GM12878 (cell line): ENCODE measurements at regions not wholly inside any gene's neighbourhood (a gene's known extent, or its start where the extent isn't known, plus 50 kb on each side); places are given as distances from the start of the nearest gene placed in this dataset.
A peak's percentile ranks its signal among the peaks of the same experiment; 100 is the strongest.

Experiments
- ATAC-seq: fragments of 200-7000 bp; cut with Tn5 transposase; 3 replicates; pipeline ENCODE4 v1.9.1; 2020; ENCODE audit warnings: mild to moderate bottlenecking, moderate library complexity
- BruUV-seq: library from RNA; stranded (reverse); fragments of 400-500 nt; replicated peaks from 2 replicates; lab custom pipeline; 2021; lab: Mats Ljungman, UMichigan
- CTCF ChIA-PET: fragments of 300-600 bp; sonication (Branson Sonifier 250); formaldehyde crosslinking; extraction: SDS; loops from one replicate; lab custom pipeline; 2021; ENCODE audit warnings: inconsistent platforms; lab: Yijun Ruan, JAX
- POLR2A ChIA-PET: fragments of 350-600 bp; formaldehyde crosslinking; extraction: SDS; loops from one replicate; lab custom pipeline; 2021; ENCODE audit warnings: inconsistent platforms; lab: Charles Lee
- RAD21 ChIA-PET: fragments of 300-600 bp; sonication (Branson Sonifier 250); formaldehyde crosslinking; loops from one replicate; lab custom pipeline; 2023; ENCODE audit warnings: antibody characterized with exemption; ENCODE audit not compliant: unreplicated experiment; lab: Charles Lee
- SMC1A ChIA-PET: fragments of 300-600 bp; sonication (Branson Sonifier 250); formaldehyde crosslinking; loops from one replicate; lab custom pipeline; 2023; ENCODE audit not compliant: unreplicated experiment, uncharacterized antibody; lab: Charles Lee
- DNase-seq: peaks from one replicate; pipeline ENCODE4 v3.0.0-alpha.2; 2011; ENCODE audit warnings: low read depth, low spot score
- FAIRE-seq: peaks from 3 replicates; lab custom pipeline; 2011; peaks lifted over from hg19 to GRCh38; lab: Jason Lieb, UNC
- H2AFZ ChIP-seq: 2 replicates; pipeline ENCODE4 v1.6.0; 2011; ENCODE audit warnings: low read depth, low read length, control low read depth; ENCODE audit not compliant: control insufficient read depth
- H3K27ac ChIP-seq: 2 replicates; pipeline ENCODE4 v1.5.1; 2011; ENCODE audit warnings: control low read depth; ENCODE audit not compliant: control insufficient read depth, insufficient read depth
- H3K27me3 ChIP-seq, 2 experiments: replicated peaks in 1 of 2; 2 replicates each; pipeline versions ENCODE4 v1.6.0 to v1.6.1; 2011; ENCODE audit warnings: low read length in 1 of 2; ENCODE audit not compliant: control insufficient read depth in 2 of 2, insufficient read depth in 2 of 2
- H3K36me3 ChIP-seq, 2 experiments: 2 replicates each; pipeline ENCODE4 v1.5.1; 2011; ENCODE audit warnings: low read length in 1 of 2; ENCODE audit not compliant: control insufficient read depth in 2 of 2, insufficient read depth in 2 of 2
- H3K4me1 ChIP-seq: 2 replicates; pipeline ENCODE4 v1.6.1; 2011; ENCODE audit warnings: mild to moderate bottlenecking, low read length, moderate library complexity, mixed read lengths; ENCODE audit not compliant: control insufficient read depth, insufficient read depth
- H3K4me2 ChIP-seq: 2 replicates; pipeline ENCODE4 v1.6.0; 2011; ENCODE audit warnings: control low read depth; ENCODE audit not compliant: control insufficient read depth, insufficient read depth
- H3K4me3 ChIP-seq: fragments of 200-600 bp; sonication (generic); 2 replicates; pipeline ENCODE4 v1.5.1; 2016
- H3K79me2 ChIP-seq: 2 replicates; pipeline ENCODE4 v1.6.0; 2011; ENCODE audit warnings: low read length; ENCODE audit not compliant: control insufficient read depth, insufficient read depth
- H3K9ac ChIP-seq: 2 replicates; pipeline ENCODE4 v1.8.0; 2011; ENCODE audit warnings: low read length, control low read depth, mixed read lengths; ENCODE audit not compliant: control insufficient read depth, insufficient read depth
- H3K9me3 ChIP-seq: replicated peaks from 3 replicates; pipeline ENCODE4 v1.5.1; 2011; ENCODE audit warnings: mild to moderate bottlenecking, low read length; ENCODE audit not compliant: control insufficient read depth, insufficient read depth
- H4K20me1 ChIP-seq: 2 replicates; pipeline ENCODE4 v1.6.0; 2011; ENCODE audit not compliant: control insufficient read depth, insufficient read depth
- CREM ChIP-seq: IDR thresholded peaks from 2 replicates; pipeline ENCODE4 v1.6.1; 2014; ENCODE audit warnings: antibody characterized with exemption, low read depth
- CTCF ChIP-seq, 3 experiments: IDR thresholded peaks in 2 of 3; conservative IDR thresholded peaks in 1 of 3; 2 replicates each; pipeline ENCODE4 v1.5.1; 2011; ENCODE audit warnings: low read depth in 3 of 3, low read length in 3 of 3, mild to moderate bottlenecking in 3 of 3, control low read depth in 2 of 3, moderate library complexity in 2 of 3, inconsistent platforms in 1 of 3, mixed read lengths in 1 of 3; ENCODE audit not compliant: control insufficient read depth in 2 of 3, insufficient read depth in 1 of 3; ENCODE audit errors: extremely low read depth in 1 of 3
- EP300 ChIP-seq, 2 experiments: fragments of 150-350 bp in 1 of 2; IDR thresholded peaks; 2 replicates each; pipeline ENCODE4 v1.6.1; 2011 to 2012; ENCODE audit warnings: low read depth in 2 of 2, low read length in 2 of 2, borderline replicate concordance in 1 of 2, improper control_type of control experiment in 1 of 2, inconsistent platforms in 1 of 2; ENCODE audit not compliant: control insufficient read depth in 1 of 2
- MLLT1 ChIP-seq: fragments of 450-650 bp; IDR thresholded peaks from 2 replicates; pipeline ENCODE4 v1.6.1; 2016; ENCODE audit warnings: mild to moderate bottlenecking
- PML ChIP-seq: IDR thresholded peaks from 2 replicates; pipeline ENCODE4 v1.6.1; 2012; ENCODE audit warnings: low read length, inconsistent platforms
- POU2F2 ChIP-seq: IDR thresholded peaks from 3 replicates; pipeline ENCODE4 v1.6.1; 2011; ENCODE audit warnings: low read depth, mild to moderate bottlenecking, low read length, borderline replicate concordance
- RAD21 ChIP-seq: IDR thresholded peaks from 2 replicates; pipeline ENCODE4 v1.6.1; 2011; ENCODE audit warnings: mild to moderate bottlenecking, low read depth, low read length, moderate library complexity; ENCODE audit not compliant: insufficient read depth
- SMC3 ChIP-seq: IDR thresholded peaks from 2 replicates; pipeline ENCODE4 v1.6.1; 2011; ENCODE audit warnings: low read length, improper control_type of control experiment, borderline replicate concordance
- SREBF2 ChIP-seq: IDR thresholded peaks from 2 replicates; pipeline ENCODE4 v1.6.1; 2012; ENCODE audit warnings: mild to moderate bottlenecking, low read length
- WGBS: methylation state at CpG from one replicate; pipeline ENCODE4 v1.1.6; 2016; ENCODE audit warnings: low lambda C conversion rate; ENCODE audit not compliant: insufficient replicate concordance, insufficient coverage; ENCODE audit errors: missing lambda C conversion rate; 5-methylcytosine and 5-hydroxymethylcytosine counted together
- in situ Hi-C: fragments of 300-500 bp; cut with MboI; formaldehyde crosslinking; loops from 9 replicates; pipeline ENCODE4 v1.14.3; 2018; ENCODE audit warnings: mixed read lengths
- intact Hi-C: fragments of 100-400 bp; cut with micrococcal nuclease; formaldehyde crosslinking; loops from one replicate; pipeline ENCODE4 v1.14.2; 2022; ENCODE audit not compliant: unreplicated experiment

GRCh38 chr12:78470354-78471195, 394.0 kb upstream of the SYT1 start:
- no TSS peak for BruUV-seq
- H3K9ac ChIP-seq: no peak overlapping the region
- H2AFZ ChIP-seq: no peak overlapping the region
- H3K9me3 ChIP-seq: no peaks in the 10 kb centered on the region
- TF ChIP-seq CTCF (IDR thresholded peaks at IDR 0.05 in 2 of 3, conservative IDR thresholded peaks at IDR 0.05 in 1 of 3; ENCODE audit: control insufficient read depth in 2 of 3, extremely low read depth in 1 of 3, insufficient read depth in 1 of 3, low read depth in 3 of 3, low read length in 3 of 3) (peak; percentile 38 to 52 (median 41); a peak in 4 of 6 replicates), POU2F2 (no peak), EP300 (IDR thresholded peaks at IDR 0.05; ENCODE audit: borderline replicate concordance in 1 of 2, control insufficient read depth in 1 of 2, low read depth in 2 of 2, low read length in 2 of 2) (no peak), SMC3 (peak; percentile 31; the same call in 1 of the 2 replicates), SREBF2 (no peak), CREM (no peak), PML (no peak), RAD21 (peak; percentile 36; the same call in 1 of the 2 replicates), MLLT1 (no peak)
- H3K27ac ChIP-seq: no peak overlapping the region
- FAIRE-seq (peak; percentile 13), ATAC-seq (peak; percentile 73), DNase-seq (no peak)
- no peaks in the 10 kb centered on the region for H4K20me1 ChIP-seq
- 57% methylated on average over 3 of the region's 3 CpGs for WGBS
- ChIA-PET CTCF (interaction anchor here (0.9 to 2.6 kb wide), 16 partner anchors 8 to 904 kb away, joined by 3 to 26 read pairs (median 4); no protein-coding TSS in a partner anchor), SMC1A (interaction anchor here (0.8 to 1.4 kb wide), 6 partner anchors 12 to 704 kb away, joined by 3 to 12 read pairs (median 3); no protein-coding TSS in a partner anchor), POLR2A (no interaction called here), RAD21 (interaction anchor here (0.7 to 1.3 kb wide), 2 partner anchors 14 to 705 kb away, joined by 3 to 14 read pairs; no protein-coding TSS in a partner anchor)
- intact Hi-C loops (loop anchor here (1.0 to 2.0 kb wide), 3 partner anchors 704 to 904 kb away; no protein-coding TSS in a partner anchor), in situ Hi-C loops (no loop called here)
- H3K36me3 ChIP-seq: no peaks in the 10 kb centered on the region
- H3K4me1 ChIP-seq: no peaks in the 10 kb centered on the region
- no peak overlapping the region for H3K4me3 ChIP-seq
- no peaks in the 10 kb centered on the region for H3K27me3 ChIP-seq
- H3K4me2 ChIP-seq: no peak overlapping the region
- no peaks in the 10 kb centered on the region for H3K79me2 ChIP-seq
